ENCODE measurements at regions not wholly inside any gene's neighbourhood (a gene's known extent, or its start where the extent isn't known, plus 50 kb on each side); places are given as distances from the start of the nearest gene placed in this dataset.
"Not testable (repeated sequence)": the region's sequence is repeated elsewhere in the genome, so short reads cannot be mapped to it uniquely, and the experiment has no call there.

DNA sequence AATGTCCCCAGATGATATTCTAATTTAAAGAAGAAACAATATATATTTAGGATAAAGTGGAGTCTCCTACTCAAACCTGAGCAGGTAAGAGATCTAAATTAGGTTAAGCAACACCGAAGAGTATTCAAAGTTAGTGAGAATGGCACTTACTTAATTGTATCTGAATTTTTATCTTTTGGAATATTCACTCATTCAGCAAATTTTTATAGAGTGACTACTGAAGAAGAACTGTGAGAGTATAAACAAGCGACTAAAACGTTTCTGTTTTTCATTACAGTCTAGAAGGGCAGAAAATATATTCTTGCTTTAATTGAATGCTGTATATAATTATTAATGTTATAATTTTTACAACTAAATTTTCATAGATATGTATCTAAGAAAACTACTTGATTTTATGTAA, 567.7 kb upstream of the TBL1XR1 start:
- DNase-seq: no peak

DNA sequence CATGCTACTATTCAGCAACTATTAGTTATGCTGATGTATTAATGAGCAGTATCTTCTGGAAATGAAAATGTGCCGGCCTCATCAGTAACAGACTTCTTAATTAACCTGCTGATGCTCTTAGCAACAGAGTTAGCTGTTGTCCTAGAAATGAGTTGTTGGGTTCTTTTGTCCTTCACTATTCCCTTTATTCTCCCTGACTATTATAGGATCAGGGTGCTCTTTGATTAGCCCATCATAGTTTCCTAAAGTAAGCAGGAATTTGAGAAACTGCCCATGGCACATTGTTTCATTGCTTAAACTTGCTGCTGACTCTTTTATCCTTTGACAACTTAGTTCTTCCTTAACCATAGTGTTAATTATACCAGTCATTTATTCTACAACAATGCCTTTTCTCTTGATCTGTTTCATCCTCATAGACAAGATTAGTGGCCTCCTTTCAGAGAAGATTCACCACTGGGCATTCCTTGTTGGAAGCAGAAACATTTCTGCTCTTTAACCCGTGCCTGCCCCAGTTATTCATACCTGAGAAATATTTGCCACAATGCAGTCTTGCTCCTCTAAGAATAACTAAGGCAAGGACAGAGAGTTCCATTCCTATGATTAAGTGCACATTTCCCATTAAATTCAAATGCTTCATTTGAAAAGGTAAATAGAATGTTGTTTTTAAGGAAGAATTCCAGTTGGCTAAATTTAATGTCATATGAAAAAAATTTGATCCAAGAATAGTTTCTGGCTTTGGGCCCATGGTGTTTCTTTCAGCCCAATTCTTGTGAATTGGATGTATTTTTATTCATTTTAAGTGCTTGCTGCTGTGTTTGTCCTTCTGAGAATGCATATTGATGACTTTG, 573.3 kb upstream of the TBL1XR1 start:
- DNase-seq: no peak

DNA sequence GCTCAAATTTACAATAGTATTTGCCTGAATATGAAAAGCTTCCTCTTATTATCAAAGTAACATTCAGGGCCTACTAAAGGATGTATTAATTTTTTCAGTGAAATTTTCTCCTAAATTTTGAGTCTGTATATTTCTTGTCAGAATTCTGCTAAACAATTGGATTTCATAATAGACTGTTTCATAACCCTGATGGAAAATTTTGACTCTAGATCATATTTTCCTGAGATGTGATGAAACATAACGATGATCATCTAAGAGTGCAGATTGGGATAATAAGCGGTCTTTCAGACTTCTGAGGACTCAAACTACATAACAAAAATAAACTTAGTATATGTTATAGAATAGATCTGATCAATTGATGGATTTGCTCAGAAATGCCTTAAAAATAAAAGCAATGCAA, 574.5 kb upstream of the TBL1XR1 start:
- DNase-seq: no peak

DNA sequence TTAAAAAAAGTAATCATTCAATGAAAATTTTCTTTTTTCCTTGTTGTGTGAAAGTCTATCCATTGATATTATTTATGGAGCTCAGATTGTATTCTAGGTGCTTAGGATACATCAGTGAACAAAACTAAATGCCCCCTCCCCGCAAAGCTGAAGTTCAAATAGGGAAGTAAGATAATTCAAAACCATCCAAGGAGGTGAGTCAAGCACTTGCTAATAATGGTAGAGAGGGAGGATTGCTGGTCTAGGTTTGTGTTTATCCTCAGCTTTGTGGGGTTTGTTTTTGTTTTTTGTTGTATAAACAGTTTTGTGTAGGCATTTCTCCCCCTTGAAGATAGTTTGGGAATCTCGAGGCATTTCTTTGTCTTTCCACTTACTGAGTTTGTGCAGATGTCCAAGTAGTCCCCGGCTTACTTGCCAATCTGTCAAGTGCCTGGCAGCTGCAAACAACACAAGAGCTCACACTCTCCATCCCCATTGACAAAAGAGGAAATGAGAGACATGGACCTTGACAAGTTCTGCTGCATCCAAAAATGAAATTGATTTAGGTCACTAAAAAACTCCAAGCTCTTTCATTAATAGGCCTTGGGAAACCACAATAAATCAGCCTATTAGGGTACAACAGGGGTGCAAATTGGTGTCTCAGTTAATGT, 575.8 kb upstream of the TBL1XR1 start:
- DNase-seq: peak; percentile 41

DNA sequence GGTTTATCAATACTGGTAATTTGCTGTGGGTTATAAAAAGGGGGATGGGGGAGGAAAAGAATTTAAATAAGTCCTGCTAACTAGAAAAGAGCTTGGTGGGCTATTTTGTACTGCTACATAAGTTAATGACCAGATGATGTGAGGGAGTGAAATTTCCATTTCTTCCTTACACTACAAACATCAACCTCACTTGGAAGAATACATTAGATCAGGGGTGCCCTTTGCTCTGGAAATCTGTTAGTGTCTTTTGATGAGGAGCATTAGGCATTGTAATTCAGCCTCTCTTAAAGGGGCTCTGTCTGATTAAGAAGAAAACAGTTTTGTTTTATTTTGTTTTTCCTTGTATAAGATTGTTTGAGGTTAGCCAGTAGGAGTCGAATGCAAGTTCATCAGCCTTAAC, 576.4 kb upstream of the TBL1XR1 start:
- DNase-seq: no peak

DNA sequence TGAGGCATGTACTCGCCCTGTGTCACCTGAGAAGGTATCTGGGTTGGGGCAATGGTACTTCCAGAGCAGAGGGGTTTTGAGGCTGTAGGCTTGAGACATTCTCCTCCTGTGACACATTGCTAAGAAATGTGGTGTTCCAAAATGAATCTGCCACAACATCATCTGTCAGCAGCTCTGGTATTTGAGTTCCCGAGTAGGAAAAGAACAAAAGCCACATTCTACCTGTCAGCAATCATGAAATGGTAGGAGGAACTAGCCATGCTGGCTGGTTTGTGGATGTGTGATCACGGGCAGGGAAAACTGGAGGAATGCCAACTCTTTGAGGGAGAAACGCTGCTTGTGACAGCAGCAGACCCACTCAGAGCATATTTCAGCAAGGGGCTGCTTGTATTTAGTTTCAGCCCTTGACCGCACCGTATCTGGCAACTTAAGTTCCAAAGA, 579.4 kb upstream of the TBL1XR1 start:
- DNase-seq: peak; percentile 59

DNA sequence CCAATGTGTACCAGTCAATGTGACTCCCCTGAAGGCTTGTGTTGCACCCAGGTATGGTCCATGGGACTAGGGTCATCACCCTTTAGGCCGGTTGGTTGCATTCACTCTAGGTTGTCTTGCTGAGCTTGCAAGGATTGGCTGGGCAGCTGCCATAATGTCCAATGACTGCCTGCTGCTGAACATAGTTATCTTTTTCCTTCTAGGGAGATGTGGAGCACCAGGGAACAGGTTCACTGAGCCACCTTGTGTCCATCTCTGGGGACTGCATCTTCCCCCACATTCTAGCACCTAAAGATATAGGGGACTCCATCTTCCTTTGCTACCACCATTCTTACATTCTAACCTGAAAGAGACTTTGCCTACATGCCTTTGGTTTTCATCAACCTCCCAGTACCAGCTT, 580.4 kb upstream of the TBL1XR1 start:
- DNase-seq: peak; percentile 51

DNA sequence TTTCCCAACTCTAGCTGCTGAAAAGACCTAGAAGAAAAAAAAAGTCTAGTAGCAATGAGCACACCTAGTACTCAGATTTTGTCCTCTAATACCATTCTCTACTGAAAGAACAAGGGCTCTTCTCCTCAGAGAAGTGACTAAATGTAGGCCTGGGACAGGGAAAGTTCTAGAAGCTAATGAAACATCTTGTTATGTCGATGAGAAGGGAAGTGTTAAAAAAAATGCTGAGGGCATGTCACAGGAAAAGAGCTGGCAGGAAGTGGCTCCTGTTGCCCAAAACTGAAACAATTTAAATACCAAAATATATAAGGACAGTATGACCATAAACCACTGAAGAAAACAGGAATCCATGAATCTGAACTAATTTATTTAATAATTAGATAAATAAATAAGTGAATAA, 581.4 kb upstream of the TBL1XR1 start:
- no peak for DNase-seq

DNA sequence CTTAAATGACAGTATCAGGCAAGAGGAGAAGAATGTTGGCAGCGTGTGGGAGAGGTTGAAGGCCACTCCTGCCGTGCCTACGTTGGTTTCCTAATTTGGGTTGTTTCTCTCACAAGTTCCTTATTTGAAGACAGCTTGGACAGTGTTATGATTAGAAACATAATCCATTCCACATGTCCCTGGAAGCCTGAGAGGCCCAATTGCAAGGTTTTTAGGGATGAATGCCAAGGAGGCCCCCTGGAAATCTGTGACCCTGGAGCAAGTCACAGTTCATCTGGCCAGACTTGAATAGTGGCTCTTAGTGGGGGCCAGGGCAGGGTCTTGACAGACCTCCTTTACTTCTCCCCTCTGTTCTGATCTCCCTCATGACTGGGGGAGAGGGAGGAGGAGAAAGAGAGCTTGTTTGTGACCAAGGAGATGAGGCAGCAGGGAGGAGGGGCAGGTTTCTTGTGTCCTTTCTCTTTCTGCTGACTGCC, 584.4 kb upstream of the TBL1XR1 start:
- DNase-seq: no peak

DNA sequence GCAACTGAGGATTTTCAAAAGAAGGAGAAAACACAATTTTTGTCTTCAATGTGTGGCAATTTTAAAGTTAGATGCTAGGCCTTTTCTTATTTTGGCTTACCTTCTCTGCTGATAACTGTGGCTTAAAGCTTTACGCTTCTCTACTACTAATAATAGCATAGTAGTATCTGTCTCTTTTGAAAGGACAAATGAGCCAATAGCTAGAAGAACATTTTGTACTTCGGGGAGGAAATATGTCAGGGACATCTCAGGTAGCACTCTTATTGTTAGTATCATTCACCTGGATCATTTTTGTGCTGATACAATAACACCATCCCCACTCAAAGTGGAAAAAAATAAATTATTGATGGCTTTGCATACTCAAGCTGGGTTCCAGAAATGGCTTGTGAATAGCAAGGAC, 586.1 kb upstream of the TBL1XR1 start:
- no peak for DNase-seq

DNA sequence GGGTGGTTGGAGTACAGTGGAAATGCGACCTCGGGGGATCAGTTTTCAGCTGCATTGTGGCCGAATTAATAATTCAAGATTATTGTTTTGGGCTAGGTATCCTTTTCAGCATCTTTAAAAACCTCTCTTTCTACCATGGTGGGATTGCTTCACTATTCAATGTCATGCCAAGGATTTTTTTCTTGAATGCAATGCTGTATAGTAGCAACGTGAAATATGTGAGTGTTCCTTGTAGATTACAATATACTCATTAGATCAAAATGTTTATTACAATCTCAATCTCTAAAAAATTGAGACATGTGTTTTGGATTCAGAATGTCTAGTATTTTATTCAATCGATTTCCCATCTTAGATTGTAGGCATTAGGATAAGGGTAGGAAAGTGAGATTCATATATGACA, 586.5 kb upstream of the TBL1XR1 start:
- no peak for DNase-seq

DNA sequence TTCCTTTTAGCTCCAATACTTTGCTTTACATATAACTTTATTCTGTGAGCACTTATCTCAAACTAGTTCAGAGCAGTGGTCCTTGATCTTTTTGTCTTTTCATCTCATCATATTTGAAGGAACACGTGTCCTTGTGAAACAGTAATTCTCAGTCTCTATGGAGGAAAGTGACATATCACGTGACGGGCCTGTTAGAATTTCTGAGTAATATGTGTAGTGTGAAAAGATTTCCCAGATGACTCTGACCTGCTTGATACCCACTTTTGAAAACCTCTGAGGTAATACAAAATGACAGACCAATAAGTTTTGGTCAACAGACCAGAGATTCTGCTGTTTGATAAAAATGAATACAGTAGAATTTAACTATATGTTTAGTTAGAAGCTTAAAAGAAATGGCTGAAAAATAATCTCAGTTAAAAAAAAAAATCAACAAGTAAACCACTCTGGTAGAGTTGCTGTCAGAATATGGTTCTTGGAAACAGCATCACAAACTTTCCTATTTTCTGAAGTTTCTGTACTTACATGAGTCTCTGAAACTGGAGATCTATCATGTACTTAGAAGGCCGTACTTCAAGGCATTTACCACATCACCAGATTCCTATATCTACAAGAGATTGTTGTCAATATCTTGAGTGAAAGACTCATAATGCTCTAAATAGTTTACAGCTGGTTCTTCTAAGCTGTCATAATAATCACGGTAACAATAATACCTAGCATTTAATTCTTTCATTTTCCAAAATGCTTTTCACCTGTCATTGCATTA, 590.2 kb upstream of the TBL1XR1 start:
- DNase-seq: no peak

DNA sequence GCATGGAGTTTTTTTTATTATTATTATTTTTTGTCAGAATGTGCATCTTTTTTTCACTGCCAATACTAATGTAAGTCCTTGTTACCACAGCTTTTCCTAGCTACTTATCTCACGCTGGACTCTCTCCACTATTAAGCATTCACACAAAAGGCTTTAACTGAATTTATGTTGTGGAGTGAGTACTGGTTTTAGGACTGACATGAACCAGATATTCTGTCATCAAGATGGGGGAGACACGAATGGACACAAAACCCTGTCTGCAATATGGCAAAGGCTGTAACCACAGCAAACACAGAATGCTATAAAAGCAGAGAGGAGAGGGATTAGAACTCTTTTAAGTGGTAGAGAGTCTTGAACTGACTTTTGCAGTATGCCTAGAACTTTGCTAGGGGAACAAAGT, 592.2 kb upstream of the TBL1XR1 start:
- DNase-seq: no peak

DNA sequence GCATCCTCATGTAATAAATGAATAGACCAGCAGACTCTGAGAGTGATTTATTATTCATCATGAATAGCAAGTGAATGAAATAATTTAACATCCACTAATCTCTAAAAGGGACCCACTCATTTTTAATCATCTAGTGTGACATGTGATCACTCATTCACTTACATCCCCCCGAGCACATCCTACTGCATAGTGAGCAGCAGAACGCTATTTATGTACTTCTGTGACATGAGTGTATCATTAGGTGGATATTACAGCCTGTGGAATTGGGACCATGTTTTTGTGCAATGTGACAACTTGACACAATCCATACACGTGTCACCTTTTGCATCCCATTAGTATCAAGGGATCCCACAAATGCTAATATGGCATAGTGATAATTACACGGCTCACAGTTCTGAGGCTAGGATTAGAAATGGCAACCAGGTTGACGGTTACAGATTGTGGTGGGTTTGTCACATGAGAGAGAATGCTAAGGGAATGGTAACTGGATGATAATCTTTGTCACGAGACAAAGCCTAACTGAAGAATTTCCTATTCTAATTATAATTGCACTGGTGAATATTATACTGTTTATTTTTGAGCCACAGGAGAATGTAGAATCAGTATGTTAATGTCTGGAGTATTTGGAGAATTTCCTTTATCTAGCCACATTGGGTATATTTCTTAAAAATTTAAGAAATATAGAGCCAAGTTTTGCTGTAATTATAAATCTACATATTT, 595.2 kb upstream of the TBL1XR1 start:
- no peak for DNase-seq

DNA sequence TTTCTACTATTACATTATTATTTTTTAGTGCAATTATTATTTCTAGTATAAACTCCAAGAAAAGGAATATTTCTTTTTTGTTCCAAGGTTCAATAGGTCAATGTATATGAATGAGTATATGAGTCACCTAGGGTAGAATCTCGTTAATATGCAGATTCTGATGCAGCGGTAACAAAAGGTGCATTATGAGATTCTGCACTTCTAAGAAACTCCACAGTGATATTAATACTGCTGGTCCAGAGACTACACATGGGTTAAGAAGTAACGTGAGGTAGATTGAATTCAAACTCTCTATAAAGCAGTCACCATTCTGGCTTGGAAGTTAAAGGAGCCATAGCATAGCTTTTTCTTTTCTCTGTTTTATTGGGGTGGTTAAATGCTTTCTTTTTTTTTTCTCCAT, 596.2 kb upstream of the TBL1XR1 start:
- DNase-seq: no peak

DNA sequence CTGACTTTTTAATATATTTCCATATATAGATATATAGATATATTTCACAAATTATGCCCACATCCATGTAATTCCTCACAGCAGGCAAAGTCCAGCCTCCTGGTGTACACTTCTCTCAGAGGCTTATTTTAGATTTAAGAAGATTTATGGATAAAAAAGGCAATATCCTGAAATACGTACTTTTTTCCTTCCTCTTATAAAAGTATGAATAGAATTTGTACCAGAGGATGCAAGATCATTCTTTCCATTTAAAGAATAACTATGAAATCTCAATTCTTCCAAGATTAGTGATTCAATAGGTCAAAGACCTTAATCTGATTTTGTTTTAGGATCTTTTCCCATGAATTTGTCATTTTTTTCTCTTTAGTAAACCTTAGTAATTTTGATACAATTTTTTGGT, 597.9 kb upstream of the TBL1XR1 start:
- no peak for DNase-seq

DNA sequence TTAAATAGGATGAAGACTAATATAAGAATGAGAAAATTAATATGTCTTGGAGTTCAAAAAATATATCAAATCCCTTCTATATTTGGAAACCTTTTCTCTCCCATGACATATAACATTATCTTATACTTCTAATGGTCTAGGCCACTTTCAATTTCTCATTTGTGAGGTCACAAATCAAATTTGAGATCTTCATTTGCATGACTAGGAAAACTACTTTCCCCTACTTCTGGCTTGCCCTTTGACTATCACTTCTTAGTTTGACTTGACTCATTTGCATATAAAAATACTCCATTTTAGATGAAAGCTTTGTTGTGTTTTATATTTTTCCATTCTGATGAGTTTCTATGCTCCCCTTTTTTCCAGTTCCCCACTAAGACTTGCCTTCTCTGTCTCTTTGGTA, 598.6 kb upstream of the TBL1XR1 start:
- no peak for DNase-seq

DNA sequence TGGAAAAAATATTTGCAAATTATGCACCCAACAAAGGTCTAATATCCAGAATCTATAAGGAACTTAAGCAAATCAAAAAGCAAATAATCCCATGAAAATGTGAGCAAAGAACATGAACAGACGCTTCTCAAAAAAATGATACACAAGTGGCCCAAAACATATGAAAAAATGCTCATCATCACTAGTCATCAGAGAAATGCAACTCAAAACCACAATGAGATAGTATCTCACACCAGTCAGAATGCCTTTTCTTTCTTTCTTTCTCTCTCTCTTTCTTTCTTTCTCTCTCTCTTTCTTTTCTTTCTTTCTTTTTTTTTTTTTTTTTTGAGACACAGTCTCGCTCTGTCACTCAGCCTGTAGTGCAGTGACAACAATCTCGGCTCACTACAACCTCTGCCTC, 602.9 kb upstream of the TBL1XR1 start:
- DNase-seq: not testable (repeated sequence)

DNA sequence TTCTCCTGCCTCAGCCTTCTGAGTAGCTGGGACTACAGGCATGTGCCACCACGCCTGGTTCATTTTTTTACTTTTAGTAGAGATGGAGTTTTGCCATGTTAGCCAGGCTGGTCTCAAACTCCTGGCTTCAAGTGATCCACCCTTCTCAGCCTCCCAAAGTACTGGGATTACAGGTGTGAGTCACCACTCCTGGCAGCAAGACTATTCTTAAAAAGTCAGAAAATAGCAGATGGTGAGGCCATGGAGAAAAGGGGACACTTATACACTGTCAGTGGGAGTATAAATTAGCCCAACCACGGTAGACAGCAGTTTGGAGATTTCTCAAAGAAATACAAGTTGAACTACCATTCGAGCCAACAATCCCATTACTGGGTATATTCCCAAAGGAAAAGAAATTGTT, 603.3 kb upstream of the TBL1XR1 start:
- no peak for DNase-seq

DNA sequence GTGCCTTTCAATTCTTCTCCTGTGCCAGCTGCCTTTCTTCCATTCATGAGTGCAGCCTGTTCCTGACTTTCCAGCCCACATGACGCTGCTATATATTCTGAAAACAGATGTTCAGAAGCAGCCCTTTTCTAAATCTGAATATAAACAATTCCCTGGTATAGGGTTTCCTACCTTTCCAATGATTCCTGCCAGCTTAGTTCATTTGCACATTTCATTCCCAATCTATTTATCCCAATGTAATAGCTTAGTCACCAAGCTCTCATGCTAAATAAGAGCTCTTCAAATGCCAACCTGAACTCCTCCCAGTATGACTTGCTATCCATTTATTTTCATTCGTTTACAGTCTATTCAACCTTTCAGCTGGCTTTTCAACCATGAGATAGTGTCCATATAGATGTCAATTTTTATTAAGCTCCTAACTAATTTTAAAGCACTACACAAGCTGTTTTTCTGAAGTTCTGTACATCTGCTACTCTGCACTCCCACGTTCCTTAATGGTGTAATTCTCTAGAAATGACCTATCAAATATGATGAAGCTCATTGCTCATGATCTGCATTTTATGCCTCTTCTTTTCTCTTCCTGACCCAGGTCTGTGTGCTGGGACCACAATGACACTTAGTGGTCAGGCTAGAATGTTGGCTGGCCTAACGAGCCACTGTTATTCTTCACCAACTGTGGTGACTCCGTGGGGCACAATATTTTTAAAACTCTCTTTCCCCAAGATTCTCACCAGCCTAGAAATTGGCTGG, 605.0 kb upstream of the TBL1XR1 start:
- peak; percentile 47 for DNase-seq

DNA sequence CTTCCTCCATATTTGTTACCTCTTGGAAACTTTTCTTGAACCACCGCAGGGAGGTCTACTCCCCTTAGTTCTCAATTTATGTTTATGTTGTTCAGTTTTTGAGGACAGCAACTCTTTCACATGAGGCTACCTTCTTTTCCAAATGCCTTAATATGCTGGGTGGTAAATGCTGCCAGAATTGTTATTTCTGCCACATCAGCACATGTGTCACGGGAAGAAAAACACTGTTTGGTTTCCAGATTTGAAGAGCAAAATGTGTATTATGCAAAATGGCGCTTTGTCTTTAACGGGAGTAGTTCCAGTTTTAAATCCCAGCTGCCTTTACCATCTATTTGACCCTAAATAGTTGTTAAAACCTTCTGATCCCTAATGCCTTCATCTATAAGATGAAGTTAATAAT, 606.2 kb upstream of the TBL1XR1 start:
- no peak for DNase-seq

DNA sequence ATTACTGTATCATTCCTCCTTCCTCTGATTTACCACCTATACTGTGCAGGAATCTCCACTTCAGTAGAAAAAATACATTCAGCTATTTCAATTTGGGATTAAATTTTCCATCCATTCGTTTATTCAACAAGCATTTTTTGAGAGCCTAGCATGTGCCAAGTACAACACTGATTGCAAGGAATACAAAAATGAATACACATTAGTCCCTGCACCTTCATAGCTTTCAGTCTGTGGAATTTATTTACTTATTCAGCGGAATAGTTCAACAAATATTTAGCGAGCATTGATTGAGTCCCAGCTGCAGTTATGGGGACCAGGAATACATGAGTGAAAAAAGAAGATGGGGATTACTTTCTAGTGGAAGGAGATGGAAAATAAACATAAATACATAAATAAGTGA, 606.8 kb upstream of the TBL1XR1 start:
- no peak for DNase-seq

Data from NCI-H2029 (cell line).